Nephron progenitor cell (in vitro differentiated cells): ENCODE measurements at regions not wholly inside any gene's neighbourhood (a gene's known extent, or its start where the extent isn't known, plus 50 kb on each side); places are given as distances from the start of the nearest gene placed in this dataset.

ENCODE experiments used
- DNase-seq: peaks from one replicate; pipeline ENCODE4 v3.0.0; 2021
- H3K27ac Mint-ChIP-seq: 2 replicates; pipeline ENCODE4 v1.8.0; 2021; ENCODE audit warnings: mild to moderate bottlenecking, moderate library complexity, mixed read lengths
- H3K27me3 Mint-ChIP-seq: 2 replicates; pipeline ENCODE4 v1.8.0; 2021; ENCODE audit warnings: mild to moderate bottlenecking, low read depth, mixed read lengths; ENCODE audit not compliant: poor library complexity
- H3K36me3 Mint-ChIP-seq: 2 replicates; pipeline ENCODE4 v1.8.0; 2021; ENCODE audit warnings: low read depth, mixed read lengths
- H3K4me1 Mint-ChIP-seq: 2 replicates; pipeline ENCODE4 v1.8.0; 2021; ENCODE audit warnings: mixed read lengths
- H3K4me3 Mint-ChIP-seq: 2 replicates; pipeline ENCODE4 v1.8.0; 2021; ENCODE audit warnings: mild to moderate bottlenecking, moderate library complexity, mixed read lengths
- H3K9me3 Mint-ChIP-seq: 2 replicates; pipeline ENCODE4 v1.8.0; 2021; ENCODE audit warnings: mild to moderate bottlenecking, moderate library complexity, mixed read lengths
- TF ChIP-seq, protein P1 (sequence below): fragments of 200-600 bp; sonication (generic); IDR thresholded peaks from 2 replicates; pipeline ENCODE4 v1.5.0; 2021; ENCODE audit warnings: antibody characterized with exemption

DNA sequence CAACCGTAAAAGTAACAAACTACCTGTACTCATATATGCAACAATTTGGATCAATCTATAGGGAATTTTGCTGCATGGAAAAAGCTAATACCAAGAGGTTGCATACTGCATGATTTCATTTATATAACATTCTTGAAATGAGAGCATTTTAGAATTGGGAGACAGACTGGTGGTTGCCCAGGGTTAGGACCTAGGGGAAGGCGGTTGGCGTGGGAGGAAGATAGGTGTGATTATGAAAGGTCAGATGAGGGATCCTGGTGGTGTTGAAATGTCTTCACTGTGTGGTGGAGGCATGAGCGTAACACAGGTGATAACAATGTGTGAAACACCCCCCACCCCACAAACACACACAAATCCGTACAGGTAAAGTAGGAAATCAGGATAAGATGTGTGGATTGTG lies 176.6 kb upstream of the ZBED5 start:
- Mint-ChIP-seq H3K4me1 (peaks cover 28% of the 10 kb centered on the region), H3K27ac (no peak overlapping the region), H3K27me3 (no peaks in the 10 kb centered on the region), H3K36me3 (no peaks in the 10 kb centered on the region), H3K9me3 (no peaks in the 10 kb centered on the region), H3K4me3 (no peak overlapping the region)
- TF ChIP-seq, protein P1, sequence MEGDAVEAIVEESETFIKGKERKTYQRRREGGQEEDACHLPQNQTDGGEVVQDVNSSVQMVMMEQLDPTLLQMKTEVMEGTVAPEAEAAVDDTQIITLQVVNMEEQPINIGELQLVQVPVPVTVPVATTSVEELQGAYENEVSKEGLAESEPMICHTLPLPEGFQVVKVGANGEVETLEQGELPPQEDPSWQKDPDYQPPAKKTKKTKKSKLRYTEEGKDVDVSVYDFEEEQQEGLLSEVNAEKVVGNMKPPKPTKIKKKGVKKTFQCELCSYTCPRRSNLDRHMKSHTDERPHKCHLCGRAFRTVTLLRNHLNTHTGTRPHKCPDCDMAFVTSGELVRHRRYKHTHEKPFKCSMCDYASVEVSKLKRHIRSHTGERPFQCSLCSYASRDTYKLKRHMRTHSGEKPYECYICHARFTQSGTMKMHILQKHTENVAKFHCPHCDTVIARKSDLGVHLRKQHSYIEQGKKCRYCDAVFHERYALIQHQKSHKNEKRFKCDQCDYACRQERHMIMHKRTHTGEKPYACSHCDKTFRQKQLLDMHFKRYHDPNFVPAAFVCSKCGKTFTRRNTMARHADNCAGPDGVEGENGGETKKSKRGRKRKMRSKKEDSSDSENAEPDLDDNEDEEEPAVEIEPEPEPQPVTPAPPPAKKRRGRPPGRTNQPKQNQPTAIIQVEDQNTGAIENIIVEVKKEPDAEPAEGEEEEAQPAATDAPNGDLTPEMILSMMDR: no peak
- no peak for DNase-seq

DNA sequence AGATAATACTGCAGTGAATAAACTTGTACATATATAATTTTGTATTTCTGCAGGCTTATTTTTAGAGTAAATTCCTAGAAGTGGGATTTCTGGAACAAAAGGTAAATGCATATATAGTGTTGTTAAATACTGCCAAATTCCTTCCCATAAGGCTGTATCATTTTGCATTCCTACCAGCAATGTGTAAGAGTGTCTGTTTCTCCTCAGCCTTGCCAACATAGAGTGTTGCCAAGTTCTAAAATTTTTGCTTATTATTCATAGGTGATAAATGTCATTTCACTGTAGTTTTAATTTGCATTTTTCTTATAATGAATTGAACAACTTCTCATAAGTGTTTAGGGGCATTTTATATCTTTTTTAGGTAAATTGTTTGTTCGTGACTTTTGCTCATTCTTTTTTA lies 174.2 kb upstream of the ZBED5 start:
- TF ChIP-seq, protein P1: no peak
- peaks cover 15% of the 10 kb centered on the region for H3K4me1 Mint-ChIP-seq
- H3K9me3 Mint-ChIP-seq: peaks cover 7% of the 10 kb centered on the region

GRCh38 chr11:11029027-11029426 lies 171.2 kb upstream of the ZBED5 start:
- H3K27me3 Mint-ChIP-seq: peaks cover 14% of the 10 kb centered on the region
- no peak overlapping the region for H3K4me3 Mint-ChIP-seq
- H3K4me1 Mint-ChIP-seq: peaks cover 7% of the 10 kb centered on the region
- peaks cover 7% of the 10 kb centered on the region for H3K9me3 Mint-ChIP-seq
- TF ChIP-seq, protein P1: no peak
- DNase-seq: no peak
- no peaks in the 10 kb centered on the region for H3K36me3 Mint-ChIP-seq
- no peak overlapping the region for H3K27ac Mint-ChIP-seq

More for the DNA sequence above, 174.2 kb upstream of the ZBED5 start:
- peaks cover 13% of the 10 kb centered on the region for H3K27me3 Mint-ChIP-seq
- no peak for DNase-seq
- H3K36me3 Mint-ChIP-seq: no peaks in the 10 kb centered on the region
- H3K27ac Mint-ChIP-seq: no peak overlapping the region
- no peak overlapping the region for H3K4me3 Mint-ChIP-seq

GRCh38 chr11:11028017-11028692 lies 170.3 kb upstream of the ZBED5 start:
- H3K27ac Mint-ChIP-seq: no peak overlapping the region
- DNase-seq: peak; percentile 69
- TF ChIP-seq, protein P1: peak; percentile 56
- peaks cover 7% of the 10 kb centered on the region for H3K9me3 Mint-ChIP-seq
- H3K27me3 Mint-ChIP-seq: peaks cover 17% of the 10 kb centered on the region
- H3K4me3 Mint-ChIP-seq: no peak overlapping the region
- H3K36me3 Mint-ChIP-seq: no peaks in the 10 kb centered on the region
- H3K4me1 Mint-ChIP-seq: peaks cover 7% of the 10 kb centered on the region

GRCh38 chr11:11027288-11027687 lies 169.4 kb upstream of the ZBED5 start:
- H3K9me3 Mint-ChIP-seq: peaks cover 7% of the 10 kb centered on the region
- TF ChIP-seq, protein P1: no peak
- DNase-seq: no peak
- H3K4me3 Mint-ChIP-seq: no peak overlapping the region
- H3K27me3 Mint-ChIP-seq: peaks cover 19% of the 10 kb centered on the region
- H3K27ac Mint-ChIP-seq: no peak overlapping the region
- H3K36me3 Mint-ChIP-seq: no peaks in the 10 kb centered on the region
- peaks cover 7% of the 10 kb centered on the region for H3K4me1 Mint-ChIP-seq

- Mint-ChIP-seq H3K27ac (no peak overlapping the region), H3K9me3 (peaks cover 7% of the 10 kb centered on the region), H3K4me3 (no peak overlapping the region), H3K4me1 (peaks cover 7% of the 10 kb centered on the region), H3K36me3 (no peaks in the 10 kb centered on the region), H3K27me3 (peaks cover 23% of the 10 kb centered on the region)
- TF ChIP-seq, protein P1: no peak
- DNase-seq: no peak
Measured at GRCh38 chr11:11025087-11025486, 167.2 kb upstream of the ZBED5 start.
